Right lobe of liver (tissue), 4 donors: ENCODE measurements at regions not wholly inside any gene's neighbourhood (a gene's known extent, or its start where the extent isn't known, plus 50 kb on each side); places are given as distances from the start of the nearest gene placed in this dataset.

Experiments used
- POLR2A ChIP-seq: fragments of 450-650 bp; IDR thresholded peaks from one replicate; pipeline ENCODE4 v1.6.1; 2017; ENCODE audit warnings: antibody characterized with exemption, mild to moderate bottlenecking
- TF ChIP-seq, protein P1 (sequence below), 4 donors: fragments of 200-600 bp in 3 of 4; fragments of 450-650 bp in 1 of 4; IDR thresholded peaks; one replicate each; pipeline versions ENCODE4 v1.5.1 to v1.8.0; 2016 to 2022; ENCODE audit warnings: antibody characterized with exemption in 4 of 4, mild to moderate bottlenecking in 2 of 4
- donor health status: DM: no; HTN: no; CAD: no.
- donor health status: DM: no; HTN: no; CAD: no.
- donor health status: DM: no; HTN: yes; CAD: no.

DNA sequence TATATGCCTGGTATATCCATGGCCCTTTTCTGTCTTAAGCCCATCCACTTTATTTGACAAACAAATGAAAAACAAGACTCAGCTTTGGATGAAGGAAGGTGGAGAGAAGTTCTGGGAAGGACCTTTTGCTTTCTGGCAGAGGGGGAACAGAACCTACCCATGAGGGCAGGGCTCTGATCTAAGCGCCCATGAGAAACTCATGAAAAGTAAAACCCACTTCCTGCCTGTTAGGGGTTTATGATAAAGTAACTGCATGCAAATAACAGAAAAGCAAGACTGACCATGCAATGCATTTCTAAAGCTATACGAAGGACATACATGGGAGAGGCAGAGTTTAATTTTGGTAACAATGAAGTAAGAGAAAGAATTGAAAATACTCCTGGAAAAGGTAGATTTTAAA is 181.9 kb upstream of the ADRA1B start:
- TF ChIP-seq, protein P1, sequence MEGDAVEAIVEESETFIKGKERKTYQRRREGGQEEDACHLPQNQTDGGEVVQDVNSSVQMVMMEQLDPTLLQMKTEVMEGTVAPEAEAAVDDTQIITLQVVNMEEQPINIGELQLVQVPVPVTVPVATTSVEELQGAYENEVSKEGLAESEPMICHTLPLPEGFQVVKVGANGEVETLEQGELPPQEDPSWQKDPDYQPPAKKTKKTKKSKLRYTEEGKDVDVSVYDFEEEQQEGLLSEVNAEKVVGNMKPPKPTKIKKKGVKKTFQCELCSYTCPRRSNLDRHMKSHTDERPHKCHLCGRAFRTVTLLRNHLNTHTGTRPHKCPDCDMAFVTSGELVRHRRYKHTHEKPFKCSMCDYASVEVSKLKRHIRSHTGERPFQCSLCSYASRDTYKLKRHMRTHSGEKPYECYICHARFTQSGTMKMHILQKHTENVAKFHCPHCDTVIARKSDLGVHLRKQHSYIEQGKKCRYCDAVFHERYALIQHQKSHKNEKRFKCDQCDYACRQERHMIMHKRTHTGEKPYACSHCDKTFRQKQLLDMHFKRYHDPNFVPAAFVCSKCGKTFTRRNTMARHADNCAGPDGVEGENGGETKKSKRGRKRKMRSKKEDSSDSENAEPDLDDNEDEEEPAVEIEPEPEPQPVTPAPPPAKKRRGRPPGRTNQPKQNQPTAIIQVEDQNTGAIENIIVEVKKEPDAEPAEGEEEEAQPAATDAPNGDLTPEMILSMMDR (IDR thresholded peaks at IDR 0.05): no peak
- no peak for TF ChIP-seq POLR2A
